Kidney tubule cell (primary cell): ENCODE measurements at regions not wholly inside any gene's neighbourhood (a gene's known extent, or its start where the extent isn't known, plus 50 kb on each side); places are given as distances from the start of the nearest gene placed in this dataset.

Experiments used
- DNase-seq: peaks from one replicate; pipeline ENCODE4 v3.0.0-alpha.2; 2018; ENCODE audit warnings: low spot score

- peak; percentile 1 for DNase-seq
Observed at GRCh38 chr18:47595831-47596501, 334.5 kb downstream of the SMAD2 start.

- no peak for DNase-seq
Observed at GRCh38 chr18:47594621-47595086, 335.8 kb downstream of the SMAD2 start.

GRCh38 chr18:47593744-47594472, 336.6 kb downstream of the SMAD2 start:
- DNase-seq = no peak

- DNase-seq = no peak
Observed at GRCh38 chr18:47591429-47591828, 339.0 kb downstream of the SMAD2 start.

GRCh38 chr18:47587587-47587986, 336.1 kb upstream of the SKOR2 start:
- DNase-seq = no peak

- no peak for DNase-seq
Observed at GRCh38 chr18:47586418-47587070, 335.1 kb upstream of the SKOR2 start.

GRCh38 chr18:47585914-47586313, 334.5 kb upstream of the SKOR2 start:
- no peak for DNase-seq

GRCh38 chr18:47585136-47585535, 333.7 kb upstream of the SKOR2 start:
- no peak for DNase-seq

GRCh38 chr18:47582093-47582492, 330.6 kb upstream of the SKOR2 start:
- DNase-seq = no peak

GRCh38 chr18:47577520-47577919, 326.1 kb upstream of the SKOR2 start:
- no peak for DNase-seq

- DNase-seq = no peak
Observed at GRCh38 chr18:47574966-47575365, 323.5 kb upstream of the SKOR2 start.

GRCh38 chr18:47571957-47572356, 320.5 kb upstream of the SKOR2 start:
- DNase-seq = no peak

- no peak for DNase-seq
Observed at GRCh38 chr18:47566809-47567208, 315.3 kb upstream of the SKOR2 start.

GRCh38 chr18:47560723-47561715, 309.6 kb upstream of the SKOR2 start:
- no peak for DNase-seq

- peak; percentile 71 for DNase-seq
Observed at GRCh38 chr18:47558110-47558750, 306.8 kb upstream of the SKOR2 start.

- DNase-seq = no peak
Observed at GRCh38 chr18:47557160-47557559, 305.7 kb upstream of the SKOR2 start.

- DNase-seq = no peak
Observed at GRCh38 chr18:47552783-47553182, 301.3 kb upstream of the SKOR2 start.

GRCh38 chr18:47550611-47551010, 299.2 kb upstream of the SKOR2 start:
- no peak for DNase-seq

- DNase-seq = no peak
Observed at GRCh38 chr18:47549021-47549540, 297.6 kb upstream of the SKOR2 start.

GRCh38 chr18:47547539-47548202, 296.2 kb upstream of the SKOR2 start:
- DNase-seq = no peak

GRCh38 chr18:47545613-47546012, 294.2 kb upstream of the SKOR2 start:
- no peak for DNase-seq
